ENCODE measurements at regions not wholly inside any gene's neighbourhood (a gene's known extent, or its start where the extent isn't known, plus 50 kb on each side); places are given as distances from the start of the nearest gene placed in this dataset.

DNA sequence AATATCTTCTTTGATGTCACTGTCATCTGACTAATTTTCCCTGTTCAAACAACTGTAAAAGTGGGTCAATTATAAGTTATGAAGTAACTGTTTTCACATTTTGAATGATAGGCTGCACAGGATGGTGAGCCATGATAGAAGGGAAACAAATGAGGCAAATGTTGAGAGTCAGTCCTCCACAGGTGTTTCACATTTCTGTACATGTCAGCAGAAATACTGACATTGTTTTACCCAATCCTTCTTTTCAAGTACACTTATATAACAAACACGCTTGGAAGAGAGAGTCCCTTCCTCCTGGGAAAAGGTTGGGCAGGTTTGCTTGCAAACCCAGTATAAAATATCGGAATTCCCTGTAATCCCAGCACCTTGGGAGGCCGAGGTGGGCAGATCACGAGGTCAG, 1251.5 kb downstream of the SLC16A7 start:
- Histone ChIP-seq H3K9ac (ENCODE audit: low read depth, low read length, poor library complexity, severe bottlenecking) (no peak overlapping the region), H3K36me3 (ENCODE audit: insufficient read depth, low read length) (no peaks in the 10 kb centered on the region)
- TF ChIP-seq, protein P1, sequence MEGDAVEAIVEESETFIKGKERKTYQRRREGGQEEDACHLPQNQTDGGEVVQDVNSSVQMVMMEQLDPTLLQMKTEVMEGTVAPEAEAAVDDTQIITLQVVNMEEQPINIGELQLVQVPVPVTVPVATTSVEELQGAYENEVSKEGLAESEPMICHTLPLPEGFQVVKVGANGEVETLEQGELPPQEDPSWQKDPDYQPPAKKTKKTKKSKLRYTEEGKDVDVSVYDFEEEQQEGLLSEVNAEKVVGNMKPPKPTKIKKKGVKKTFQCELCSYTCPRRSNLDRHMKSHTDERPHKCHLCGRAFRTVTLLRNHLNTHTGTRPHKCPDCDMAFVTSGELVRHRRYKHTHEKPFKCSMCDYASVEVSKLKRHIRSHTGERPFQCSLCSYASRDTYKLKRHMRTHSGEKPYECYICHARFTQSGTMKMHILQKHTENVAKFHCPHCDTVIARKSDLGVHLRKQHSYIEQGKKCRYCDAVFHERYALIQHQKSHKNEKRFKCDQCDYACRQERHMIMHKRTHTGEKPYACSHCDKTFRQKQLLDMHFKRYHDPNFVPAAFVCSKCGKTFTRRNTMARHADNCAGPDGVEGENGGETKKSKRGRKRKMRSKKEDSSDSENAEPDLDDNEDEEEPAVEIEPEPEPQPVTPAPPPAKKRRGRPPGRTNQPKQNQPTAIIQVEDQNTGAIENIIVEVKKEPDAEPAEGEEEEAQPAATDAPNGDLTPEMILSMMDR (conservative IDR thresholded peaks at IDR 0.05; ENCODE audit: low read length) = no peak
- no peak for TF ChIP-seq EZH2phosphoT487 (IDR thresholded peaks at IDR 0.05; ENCODE audit: borderline replicate concordance)

DNA sequence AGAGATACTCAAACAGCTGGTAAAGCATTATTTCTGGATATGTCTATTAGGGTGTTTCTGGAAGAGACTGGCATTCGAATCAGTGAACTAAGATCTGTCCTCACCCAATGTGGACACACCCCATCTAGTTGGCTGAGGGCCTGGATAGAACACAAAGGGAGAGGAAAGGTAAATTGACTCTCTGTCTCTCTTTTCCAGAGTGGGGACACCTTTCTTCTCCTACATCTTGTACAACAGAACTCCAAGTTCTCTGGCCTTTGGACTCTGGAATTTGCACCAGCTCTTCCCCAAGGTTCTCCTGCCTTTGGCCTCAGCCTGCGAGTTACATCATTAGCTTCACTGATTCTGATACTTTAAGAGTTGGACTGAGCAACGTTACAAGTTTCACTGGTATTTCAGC, 1253.9 kb downstream of the SLC16A7 start:
- H3K9me3 ChIP-seq (ENCODE audit: insufficient read depth, low read depth, low read length) = no peaks in the 10 kb centered on the region
- H2AFZ ChIP-seq (ENCODE audit: low read length) = no peak overlapping the region
- no peaks in the 10 kb centered on the region for H4K20me1 ChIP-seq (ENCODE audit: insufficient read depth, low read length, poor library complexity, severe bottlenecking)
- no peaks in the 10 kb centered on the region for H3K9me2 ChIP-seq (replicated peaks; ENCODE audit: low read depth, low read length)
- H3F3A ChIP-seq (ENCODE audit: low read depth) = no peaks in the 10 kb centered on the region
- no peaks in the 10 kb centered on the region for H3K79me2 ChIP-seq (ENCODE audit: insufficient read depth, low read length)
- H3K4me1 ChIP-seq (ENCODE audit: insufficient read depth, low read length, poor library complexity, severe bottlenecking) = no peaks in the 10 kb centered on the region
- H3K36me3 ChIP-seq (ENCODE audit: insufficient read depth, low read length) = no peaks in the 10 kb centered on the region
- TF ChIP-seq, protein P1 (conservative IDR thresholded peaks at IDR 0.05; ENCODE audit: low read length) = no peak
- TF ChIP-seq EZH2phosphoT487 (IDR thresholded peaks at IDR 0.05; ENCODE audit: borderline replicate concordance) = no peak
- no peaks in the 10 kb centered on the region for H3K27me3 ChIP-seq (ENCODE audit: insufficient read depth, low read length, poor library complexity, severe bottlenecking)
- H3K9ac ChIP-seq (ENCODE audit: low read depth, low read length, poor library complexity, severe bottlenecking) = no peak overlapping the region
- no peak overlapping the region for H3K4me3 ChIP-seq (ENCODE audit: low read length, poor library complexity, severe bottlenecking)
- H3K4me2 ChIP-seq (ENCODE audit: low read depth, low read length, poor library complexity, severe bottlenecking) = no peak overlapping the region

More for the DNA sequence above, 1251.5 kb downstream of the SLC16A7 start:
- Histone ChIP-seq H3F3A (ENCODE audit: low read depth) (no peaks in the 10 kb centered on the region), H3K9me2 (replicated peaks; ENCODE audit: low read depth, low read length) (no peaks in the 10 kb centered on the region), H3K4me3 (ENCODE audit: low read length, poor library complexity, severe bottlenecking) (no peak overlapping the region), H3K4me2 (ENCODE audit: low read depth, low read length, poor library complexity, severe bottlenecking) (no peak overlapping the region), H4K20me1 (ENCODE audit: insufficient read depth, low read length, poor library complexity, severe bottlenecking) (no peaks in the 10 kb centered on the region), H3K9me3 (ENCODE audit: insufficient read depth, low read depth, low read length) (no peaks in the 10 kb centered on the region), H2AFZ (ENCODE audit: low read length) (no peak overlapping the region), H3K4me1 (ENCODE audit: insufficient read depth, low read length, poor library complexity, severe bottlenecking) (no peaks in the 10 kb centered on the region), H3K27me3 (ENCODE audit: insufficient read depth, low read length, poor library complexity, severe bottlenecking) (no peaks in the 10 kb centered on the region), H3K79me2 (ENCODE audit: insufficient read depth, low read length) (no peaks in the 10 kb centered on the region)

DNA sequence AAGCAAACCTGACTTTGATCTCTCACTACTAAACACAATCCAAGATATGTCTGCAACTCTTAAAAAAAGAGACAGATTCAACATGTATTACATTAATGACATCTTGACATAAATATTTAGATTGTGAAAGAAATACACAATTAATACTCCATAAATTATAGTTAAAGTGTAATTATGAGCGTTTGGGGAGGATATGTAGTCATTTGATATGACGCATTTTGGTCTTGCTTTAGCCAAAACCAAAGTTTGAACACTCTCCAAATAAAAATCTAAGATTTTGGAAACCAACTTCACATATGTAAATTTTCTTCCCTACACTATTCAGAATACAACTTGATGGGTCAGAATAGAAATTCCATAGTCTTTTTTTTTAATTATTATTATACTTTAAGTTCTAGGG, 1257.6 kb downstream of the SLC16A7 start:
- Histone ChIP-seq H3K4me1 (ENCODE audit: insufficient read depth, low read length, poor library complexity, severe bottlenecking) (no peaks in the 10 kb centered on the region), H3K9me2 (replicated peaks; ENCODE audit: low read depth, low read length) (0 out of 2 replicates have a peak, but pooled peaks cover 4% of the 10 kb centered on the region), H3K4me3 (ENCODE audit: low read length, poor library complexity, severe bottlenecking) (no peak overlapping the region), H4K20me1 (ENCODE audit: insufficient read depth, low read length, poor library complexity, severe bottlenecking) (no peaks in the 10 kb centered on the region), H3K27me3 (ENCODE audit: insufficient read depth, low read length, poor library complexity, severe bottlenecking) (no peaks in the 10 kb centered on the region), H3K36me3 (ENCODE audit: insufficient read depth, low read length) (no peaks in the 10 kb centered on the region), H3K9me3 (ENCODE audit: insufficient read depth, low read depth, low read length) (no peaks in the 10 kb centered on the region), H2AFZ (ENCODE audit: low read length) (no peak overlapping the region), H3F3A (ENCODE audit: low read depth) (no peaks in the 10 kb centered on the region), H3K79me2 (ENCODE audit: insufficient read depth, low read length) (no peaks in the 10 kb centered on the region), H3K9ac (ENCODE audit: low read depth, low read length, poor library complexity, severe bottlenecking) (no peak overlapping the region), H3K4me2 (ENCODE audit: low read depth, low read length, poor library complexity, severe bottlenecking) (no peak overlapping the region)
- TF ChIP-seq, protein P1 (conservative IDR thresholded peaks at IDR 0.05; ENCODE audit: low read length) = no peak
- no peak for TF ChIP-seq EZH2phosphoT487 (IDR thresholded peaks at IDR 0.05; ENCODE audit: borderline replicate concordance)

All from Loucy (cell line).